ENCODE measurements at regions not wholly inside any gene's neighbourhood (a gene's known extent, or its start where the extent isn't known, plus 50 kb on each side); places are given as distances from the start of the nearest gene placed in this dataset.

GRCh38 chr12:40172879-40173278 is 51.9 kb upstream of the LRRK2 start:
- no peak for TF ChIP-seq CTCF (conservative IDR thresholded peaks at IDR 0.05; ENCODE audit: low read depth, low read length)
- TF ChIP-seq EZH2 (IDR thresholded peaks at IDR 0.05; ENCODE audit: low read length, unreplicated experiment), result no peak
- TF ChIP-seq EZH2phosphoT487 (IDR thresholded peaks at IDR 0.05; ENCODE audit: borderline replicate concordance, low read length), result no peak

Data from PC-3 (cell line).